Myocyte (in vitro differentiated cells): ENCODE measurements at regions not wholly inside any gene's neighbourhood (a gene's known extent, or its start where the extent isn't known, plus 50 kb on each side); places are given as distances from the start of the nearest gene placed in this dataset.

Experiments
- DNase-seq: peaks from one replicate; pipeline ENCODE4 v3.0.0-alpha.2; 2012; ENCODE audit warnings: low read depth

GRCh38 chr15:62541250-62541649 is 376.2 kb upstream of the C2CD4B start:
- DNase-seq, result no peak

GRCh38 chr15:62541846-62542245 is 376.8 kb upstream of the C2CD4B start:
- DNase-seq, result no peak

GRCh38 chr15:62544446-62544845 is 379.4 kb upstream of the C2CD4B start:
- no peak for DNase-seq

- peak; percentile 77 for DNase-seq
Observed at GRCh38 chr15:62545467-62546227, 380.6 kb upstream of the C2CD4B start.

GRCh38 chr15:62546628-62547027 is 381.5 kb upstream of the C2CD4B start:
- DNase-seq, result no peak

GRCh38 chr15:62547584-62547983 is 382.5 kb upstream of the C2CD4B start:
- DNase-seq, result peak; percentile 76

GRCh38 chr15:62549345-62549970 is 384.4 kb upstream of the C2CD4B start:
- DNase-seq, result peak; percentile 36

- no peak for DNase-seq
Observed at GRCh38 chr15:62550106-62550505, 385.0 kb upstream of the C2CD4B start.

- no peak for DNase-seq
Observed at GRCh38 chr15:62552444-62552843, 387.4 kb upstream of the C2CD4B start.

GRCh38 chr15:62553911-62554563 is 389.0 kb upstream of the C2CD4B start:
- DNase-seq, result no peak

GRCh38 chr15:62558640-62559380 is 393.7 kb upstream of the C2CD4B start:
- DNase-seq, result peak; percentile 51

- DNase-seq, result no peak
Observed at GRCh38 chr15:62559381-62559733, 394.3 kb upstream of the C2CD4B start.

GRCh38 chr15:62561059-62561519 is 396.0 kb upstream of the C2CD4B start:
- no peak for DNase-seq

GRCh38 chr15:62561571-62561970 is 396.5 kb upstream of the C2CD4B start:
- no peak for DNase-seq

- DNase-seq, result no peak
Observed at GRCh38 chr15:62564886-62565633, 400.0 kb upstream of the C2CD4B start.

- no peak for DNase-seq
Observed at GRCh38 chr15:62565634-62566026, 400.5 kb upstream of the C2CD4B start.

- DNase-seq, result no peak
Observed at GRCh38 chr15:62566248-62566647, 401.2 kb upstream of the C2CD4B start.

- no peak for DNase-seq
Observed at GRCh38 chr15:62567501-62567900, 402.4 kb upstream of the C2CD4B start.

GRCh38 chr15:62568004-62568403 is 402.9 kb upstream of the C2CD4B start:
- no peak for DNase-seq

- DNase-seq, result no peak
Observed at GRCh38 chr15:62568702-62569101, 403.6 kb upstream of the C2CD4B start.
